ENCODE measurements at regions not wholly inside any gene's neighbourhood (a gene's known extent, or its start where the extent isn't known, plus 50 kb on each side); places are given as distances from the start of the nearest gene placed in this dataset.

DNA sequence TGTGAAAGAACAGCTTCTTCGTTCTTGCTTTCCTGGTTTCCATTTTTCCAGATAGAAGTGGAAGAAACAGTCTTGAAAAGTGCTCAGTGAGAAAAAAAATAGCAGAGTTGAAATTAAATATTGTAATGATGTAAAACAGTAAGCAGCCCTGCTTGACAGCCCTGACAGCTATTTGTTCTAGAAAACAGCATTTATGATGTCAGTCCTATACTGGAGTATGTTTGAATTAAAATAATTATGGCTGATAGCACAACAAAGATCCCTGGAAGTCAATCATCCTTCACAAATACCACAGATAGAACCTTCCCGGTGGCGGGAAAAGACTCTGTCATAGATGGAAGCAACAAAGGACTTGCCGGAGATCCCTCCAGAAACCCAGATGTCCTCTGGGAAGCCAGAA, 298.0 kb upstream of the TNRC6C start (continued):
- TF ChIP-seq ASH1L (IDR thresholded peaks at IDR 0.05; ENCODE audit: borderline replicate concordance, low read depth, partially characterized antibody), result no peak
- TF ChIP-seq, protein P1, sequence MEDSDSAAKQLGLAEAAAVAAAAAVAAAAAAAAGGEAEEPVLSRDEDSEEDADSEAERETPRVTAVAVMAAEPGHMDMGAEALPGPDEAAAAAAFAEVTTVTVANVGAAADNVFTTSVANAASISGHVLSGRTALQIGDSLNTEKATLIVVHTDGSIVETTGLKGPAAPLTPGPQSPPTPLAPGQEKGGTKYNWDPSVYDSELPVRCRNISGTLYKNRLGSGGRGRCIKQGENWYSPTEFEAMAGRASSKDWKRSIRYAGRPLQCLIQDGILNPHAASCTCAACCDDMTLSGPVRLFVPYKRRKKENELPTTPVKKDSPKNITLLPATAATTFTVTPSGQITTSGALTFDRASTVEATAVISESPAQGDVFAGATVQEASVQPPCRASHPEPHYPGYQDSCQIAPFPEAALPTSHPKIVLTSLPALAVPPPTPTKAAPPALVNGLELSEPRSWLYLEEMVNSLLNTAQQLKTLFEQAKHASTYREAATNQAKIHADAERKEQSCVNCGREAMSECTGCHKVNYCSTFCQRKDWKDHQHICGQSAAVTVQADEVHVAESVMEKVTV (CRISPR knock-in tag; IDR thresholded peaks at IDR 0.05), result no peak

DNA sequence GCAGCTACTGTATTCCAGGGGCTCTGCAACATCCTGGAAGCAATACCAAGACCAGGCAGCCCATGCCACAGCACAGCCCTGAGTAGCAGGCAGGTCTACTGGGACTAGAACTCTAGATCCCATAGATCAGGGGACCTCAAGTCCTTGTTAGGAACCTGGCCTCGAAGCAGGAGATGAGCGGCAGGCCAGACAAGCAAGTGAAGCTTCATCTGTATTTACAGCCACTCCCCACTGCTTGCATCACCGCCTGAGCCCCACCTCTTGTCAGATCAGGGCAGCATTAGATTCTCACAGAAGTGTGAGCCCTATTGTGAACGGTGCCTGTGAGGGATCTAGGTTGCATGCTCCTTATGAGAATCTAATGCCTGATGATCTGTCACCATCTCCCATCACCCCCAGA, 295.7 kb upstream of the TNRC6C start:
- in situ Hi-C loops (cut with MboI), result no loop called here
- no TSS peak for BruUV-seq (replicated peaks)
- ChIA-PET CTCF (ENCODE audit: low intra/inter-chr PET ratio) (no interaction called here), POLR2A (no interaction called here)
- DNase-seq (ENCODE audit: extremely low read depth in 1 of 4, low spot score in 3 of 4), result no peak
- Histone ChIP-seq H4K20me1 (replicated peaks; ENCODE audit: control insufficient read depth, insufficient read depth, low read length) (no peaks in the 10 kb centered on the region), H3K36me3 (ENCODE audit: control insufficient read depth, insufficient read depth, low read length) (no peaks in the 10 kb centered on the region), H3K79me2 (ENCODE audit: control insufficient read depth, insufficient read depth, low read length) (no peaks in the 10 kb centered on the region), H2AFZ (ENCODE audit: low read depth, low read length) (no peak overlapping the region), H3K27ac (ENCODE audit: extremely low read depth, low read depth, low read length) (no peak overlapping the region), H3K4me3 (no peak overlapping the region), H3K9me1 (ENCODE audit: control insufficient read depth, insufficient read depth, low read length) (no peaks in the 10 kb centered on the region), H3K9ac (ENCODE audit: insufficient read depth in 1 of 2, low read depth in 2 of 2, low read length in 2 of 2) (no peak overlapping the region), H3K27me3 (ENCODE audit: control insufficient read depth in 2 of 2, insufficient read depth in 2 of 2, low read length in 2 of 2) (peaks cover 5 to 18% of the 10 kb centered on the region in 2 experiments; a peak in 4 of 5 replicates), H3K4me2 (ENCODE audit: insufficient read depth, low read length) (no peak overlapping the region), H3K9me3 (replicated peaks; ENCODE audit: control insufficient read depth, insufficient read depth, low read depth, low read length) (no peaks in the 10 kb centered on the region), H3K4me1 (replicated peaks in 1 of 2; ENCODE audit: control insufficient read depth in 2 of 2, insufficient read depth in 2 of 2, low read length in 2 of 2) (no peaks in the 10 kb centered on the region)
- no peak for FAIRE-seq
- intact Hi-C loops (cut with micrococcal nuclease), result no loop called here
- ATAC-seq, result no peak
- 2% methylated on average over 4 of the region's 4 CpGs for WGBS (ENCODE audit: insufficient coverage, low coverage, missing lambda C conversion rate)
- TF ChIP-seq, protein P2, sequence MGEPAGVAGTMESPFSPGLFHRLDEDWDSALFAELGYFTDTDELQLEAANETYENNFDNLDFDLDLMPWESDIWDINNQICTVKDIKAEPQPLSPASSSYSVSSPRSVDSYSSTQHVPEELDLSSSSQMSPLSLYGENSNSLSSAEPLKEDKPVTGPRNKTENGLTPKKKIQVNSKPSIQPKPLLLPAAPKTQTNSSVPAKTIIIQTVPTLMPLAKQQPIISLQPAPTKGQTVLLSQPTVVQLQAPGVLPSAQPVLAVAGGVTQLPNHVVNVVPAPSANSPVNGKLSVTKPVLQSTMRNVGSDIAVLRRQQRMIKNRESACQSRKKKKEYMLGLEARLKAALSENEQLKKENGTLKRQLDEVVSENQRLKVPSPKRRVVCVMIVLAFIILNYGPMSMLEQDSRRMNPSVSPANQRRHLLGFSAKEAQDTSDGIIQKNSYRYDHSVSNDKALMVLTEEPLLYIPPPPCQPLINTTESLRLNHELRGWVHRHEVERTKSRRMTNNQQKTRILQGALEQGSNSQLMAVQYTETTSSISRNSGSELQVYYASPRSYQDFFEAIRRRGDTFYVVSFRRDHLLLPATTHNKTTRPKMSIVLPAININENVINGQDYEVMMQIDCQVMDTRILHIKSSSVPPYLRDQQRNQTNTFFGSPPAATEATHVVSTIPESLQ (CRISPR knock-in tag; IDR thresholded peaks at IDR 0.05), result no peak
- TF ChIP-seq KDM2B (CRISPR knock-in tag; IDR thresholded peaks at IDR 0.05) (no peak), RBM15 (IDR thresholded peaks at IDR 0.05; ENCODE audit: insufficient read depth, low read length) (no peak), CEBPG (CRISPR knock-in tag; IDR thresholded peaks at IDR 0.05) (0 out of 2 replicates have a peak, but pooled peaks have one; percentile 21), CEBPG (tag; conservative IDR thresholded peaks at IDR 0.05 in 1 of 2, IDR thresholded peaks at IDR 0.05 in 1 of 2) (no peak)
